ENCODE measurements at regions not wholly inside any gene's neighbourhood (a gene's known extent, or its start where the extent isn't known, plus 50 kb on each side); places are given as distances from the start of the nearest gene placed in this dataset.

- H3K36me3 ChIP-seq (ENCODE audit: control insufficient read depth, insufficient read depth, low read length): no peaks in the 10 kb centered on the region
- no CpG with 5 or more reads among the region's 1 CpG for WGBS, 2 experiments (ENCODE audit: extremely low coverage in 2 of 2, insufficient read length in 1 of 2)
- in situ Hi-C loops (cut with MboI; ENCODE audit: low sequenced_read_pairs) (loop anchor here (10.0 kb wide), 1 partner anchor 182 kb away; no protein-coding TSS in a partner anchor), dilution Hi-C loops (cut with HindIII; ENCODE audit: low sequenced_read_pairs, unreplicated experiment) (no loop called here), intact Hi-C loops (cut with micrococcal nuclease) (loop anchor here (10.0 kb wide), 1 partner anchor 718 kb away; the partner anchor contains the start of gene DPY19L1)
- no peaks in the 10 kb centered on the region for H3K27me3 ChIP-seq (ENCODE audit: control insufficient read depth, insufficient read depth, low read length)
- H2AFZ ChIP-seq (replicated peaks; ENCODE audit: low read length, poor library complexity): no peak overlapping the region
- no peak overlapping the region for H2BK15ac ChIP-seq (ENCODE audit: low read depth, low read length)
- H3K27ac ChIP-seq (ENCODE audit: insufficient read depth, low read length): no peak overlapping the region
- H3K4ac ChIP-seq (ENCODE audit: low read depth, low read length): no peak overlapping the region
- no peak overlapping the region for H3K4me3 ChIP-seq (ENCODE audit: insufficient read depth, low read depth, low read length)
- no peak overlapping the region for H3K9ac ChIP-seq (ENCODE audit: low read depth, low read length)
- no peak overlapping the region for H3K14ac ChIP-seq (replicated peaks; ENCODE audit: low read depth, low read length)
- no peak overlapping the region for H2BK5ac ChIP-seq (ENCODE audit: low read depth, low read length, poor library complexity, severe bottlenecking)
- no peak for DNase-seq
- CTCF ChIA-PET: no interaction called here
- H3K56ac ChIP-seq (ENCODE audit: extremely low read depth, insufficient read depth, low read length): no peak overlapping the region
- no peak overlapping the region for H2AK9ac ChIP-seq (replicated peaks; ENCODE audit: low read depth, low read length, poor library complexity)
- H4K91ac ChIP-seq (ENCODE audit: insufficient read depth, low read depth, low read length): no peak overlapping the region
- BruUV-seq (replicated peaks): no TSS peak
- no peaks in the 10 kb centered on the region for H3K79me1 ChIP-seq (ENCODE audit: low read depth in 1 of 2, low read length in 2 of 2)
- no peak overlapping the region for H4K8ac ChIP-seq (ENCODE audit: low read depth in 2 of 2, low read length in 2 of 2)
- ATAC-seq (ENCODE audit: low read depth): no peak
- no peak overlapping the region for H2AK5ac ChIP-seq (ENCODE audit: low read depth, low read length)
- no peak overlapping the region for H3K4me2 ChIP-seq (ENCODE audit: low read depth, low read length)
- no peaks in the 10 kb centered on the region for H4K20me1 ChIP-seq (ENCODE audit: insufficient read depth, low read length)
- H3K9me1 ChIP-seq (ENCODE audit: insufficient read depth, low read length): 0 out of 2 replicates have a peak, but pooled peaks cover 3% of the 10 kb centered on the region
- no peak overlapping the region for H2BK120ac ChIP-seq (ENCODE audit: low read depth, low read length)
- no peak overlapping the region for H3K23ac ChIP-seq (ENCODE audit: low read depth, low read length)
- no peak overlapping the region for H3K18ac ChIP-seq (ENCODE audit: low read depth, low read length)
- H3K9me3 ChIP-seq (ENCODE audit: control insufficient read depth, insufficient read depth, low read length): no peaks in the 10 kb centered on the region
- no peak overlapping the region for H4K5ac ChIP-seq (ENCODE audit: low read depth, low read length)
- POLR2A ChIA-PET (ENCODE audit: unreplicated experiment): no interaction called here
- H2BK20ac ChIP-seq (ENCODE audit: low read depth, low read length): no peak overlapping the region
- peaks cover 11% of the 10 kb centered on the region for H3K4me1 ChIP-seq (ENCODE audit: control insufficient read depth, insufficient read depth, low read length)
- TF ChIP-seq MAFK (IDR thresholded peaks at IDR 0.05; ENCODE audit: low read depth, low read length) (peak; percentile 87), ELK1 (IDR thresholded peaks at IDR 0.05; ENCODE audit: borderline replicate concordance, low read depth, low read length) (no peak), CHD1 (IDR thresholded peaks at IDR 0.05; ENCODE audit: low read depth, low read length) (no peak)
- TF ChIP-seq, protein P1, sequence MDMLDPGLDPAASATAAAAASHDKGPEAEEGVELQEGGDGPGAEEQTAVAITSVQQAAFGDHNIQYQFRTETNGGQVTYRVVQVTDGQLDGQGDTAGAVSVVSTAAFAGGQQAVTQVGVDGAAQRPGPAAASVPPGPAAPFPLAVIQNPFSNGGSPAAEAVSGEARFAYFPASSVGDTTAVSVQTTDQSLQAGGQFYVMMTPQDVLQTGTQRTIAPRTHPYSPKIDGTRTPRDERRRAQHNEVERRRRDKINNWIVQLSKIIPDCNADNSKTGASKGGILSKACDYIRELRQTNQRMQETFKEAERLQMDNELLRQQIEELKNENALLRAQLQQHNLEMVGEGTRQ (IDR thresholded peaks at IDR 0.05; ENCODE audit: low read depth, low read length): no peak
Measured at GRCh38 chr7:34317039-34317438, 341.0 kb upstream of the NPSR1 start.

Measured in IMR-90 (cell line).